A673 (cell line): ENCODE measurements at regions not wholly inside any gene's neighbourhood (a gene's known extent, or its start where the extent isn't known, plus 50 kb on each side); places are given as distances from the start of the nearest gene placed in this dataset.

ENCODE experiments used
- EZH2 ChIP-seq: fragments of 200-600 bp; sonication (generic); IDR thresholded peaks from 2 replicates; pipeline ENCODE4 v1.6.1; 2017; ENCODE audit warnings: borderline replicate concordance, low read depth, mild to moderate bottlenecking, mixed read lengths, antibody characterized with exemption, low read length; ENCODE audit not compliant: poor library complexity, severe bottlenecking
- TF ChIP-seq, protein P1 (sequence below): fragments of 300-800, 200-600 bp; sonication (generic); conservative IDR thresholded peaks from 2 replicates; pipeline ENCODE4 v1.5.1; 2017; ENCODE audit warnings: low read depth, mild to moderate bottlenecking, antibody characterized with exemption, low read length, moderate library complexity, mixed read lengths

DNA sequence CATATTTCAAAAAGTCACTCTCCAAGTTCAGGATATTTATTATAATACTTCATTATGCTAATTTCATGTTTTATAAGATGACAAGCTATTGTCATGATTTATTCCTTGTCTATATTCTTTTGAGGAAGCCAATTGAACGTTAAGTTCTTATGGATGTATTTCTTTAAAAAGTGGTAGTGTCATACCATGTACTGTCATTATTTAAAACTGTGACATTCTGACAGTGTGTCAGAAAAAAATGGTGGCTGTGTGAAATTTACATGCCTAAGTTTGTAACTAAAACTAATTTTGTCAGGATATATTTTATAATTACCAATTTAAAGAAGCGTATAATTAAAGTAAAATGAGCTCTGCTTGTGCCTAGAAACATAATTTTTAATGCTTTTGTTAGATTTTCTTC, 158.9 kb upstream of the HDAC9 start:
- TF ChIP-seq, protein P1, sequence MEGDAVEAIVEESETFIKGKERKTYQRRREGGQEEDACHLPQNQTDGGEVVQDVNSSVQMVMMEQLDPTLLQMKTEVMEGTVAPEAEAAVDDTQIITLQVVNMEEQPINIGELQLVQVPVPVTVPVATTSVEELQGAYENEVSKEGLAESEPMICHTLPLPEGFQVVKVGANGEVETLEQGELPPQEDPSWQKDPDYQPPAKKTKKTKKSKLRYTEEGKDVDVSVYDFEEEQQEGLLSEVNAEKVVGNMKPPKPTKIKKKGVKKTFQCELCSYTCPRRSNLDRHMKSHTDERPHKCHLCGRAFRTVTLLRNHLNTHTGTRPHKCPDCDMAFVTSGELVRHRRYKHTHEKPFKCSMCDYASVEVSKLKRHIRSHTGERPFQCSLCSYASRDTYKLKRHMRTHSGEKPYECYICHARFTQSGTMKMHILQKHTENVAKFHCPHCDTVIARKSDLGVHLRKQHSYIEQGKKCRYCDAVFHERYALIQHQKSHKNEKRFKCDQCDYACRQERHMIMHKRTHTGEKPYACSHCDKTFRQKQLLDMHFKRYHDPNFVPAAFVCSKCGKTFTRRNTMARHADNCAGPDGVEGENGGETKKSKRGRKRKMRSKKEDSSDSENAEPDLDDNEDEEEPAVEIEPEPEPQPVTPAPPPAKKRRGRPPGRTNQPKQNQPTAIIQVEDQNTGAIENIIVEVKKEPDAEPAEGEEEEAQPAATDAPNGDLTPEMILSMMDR, result no peak
- TF ChIP-seq EZH2, result no peak
